Neural cell (in vitro differentiated cells): ENCODE measurements at regions not wholly inside any gene's neighbourhood (a gene's known extent, or its start where the extent isn't known, plus 50 kb on each side); places are given as distances from the start of the nearest gene placed in this dataset.

Experiments used
- H2AFZ ChIP-seq: fragments of 200-600, 300-800 bp; sonication (generic), shearing (Covaris generic); 2 replicates; pipeline ENCODE4 v1.6.0; 2014; ENCODE audit warnings: low read depth, mild to moderate bottlenecking, antibody characterized with exemption, low read length, moderate library complexity
- H3F3A ChIP-seq: fragments of 200-600 bp; shearing (Covaris generic); 2 replicates; pipeline ENCODE4 v1.6.1; 2016; ENCODE audit warnings: mild to moderate bottlenecking, moderate library complexity, mixed read lengths, antibody characterized with exemption, low read length; ENCODE audit not compliant: insufficient read depth, poor library complexity, severe bottlenecking
- H3K27ac ChIP-seq: fragments of 200-600, 300-800 bp; sonication (generic), shearing (Covaris generic); 2 replicates; pipeline ENCODE4 v1.5.1; 2014; ENCODE audit warnings: mild to moderate bottlenecking, low read length, moderate library complexity
- H3K27me3 ChIP-seq: fragments of 300-800, 200-600 bp; sonication (generic), shearing (Covaris generic); 2 replicates; pipeline ENCODE4 v1.6.0; 2014; ENCODE audit warnings: mild to moderate bottlenecking, low read depth, low read length, moderate library complexity; ENCODE audit not compliant: insufficient read depth
- H3K36me3 ChIP-seq: fragments of 300-800, 200-600 bp; sonication (generic), shearing (Covaris generic); 2 replicates; pipeline ENCODE4 v1.5.1; 2014; ENCODE audit warnings: mild to moderate bottlenecking, antibody characterized with exemption, low read length, moderate library complexity; ENCODE audit not compliant: insufficient read depth
- H3K4me2 ChIP-seq: fragments of 300-800, 200-600 bp; sonication (generic), shearing (Covaris generic); 2 replicates; pipeline ENCODE4 v1.6.0; 2014; ENCODE audit warnings: mild to moderate bottlenecking, low read length
- H3K4me3 ChIP-seq: fragments of 300-800, 200-600 bp; sonication (generic), shearing (Covaris generic); 2 replicates; pipeline ENCODE4 v1.5.1; 2014; ENCODE audit warnings: mild to moderate bottlenecking, low read length, moderate library complexity
- H3K79me2 ChIP-seq: fragments of 200-600 bp; shearing (Covaris generic); replicated peaks from 2 replicates; pipeline ENCODE4 v1.6.0; 2014; ENCODE audit warnings: mild to moderate bottlenecking, low read length, moderate library complexity; ENCODE audit not compliant: insufficient read depth
- H3K9ac ChIP-seq: fragments of 300-800, 200-600 bp; sonication (generic), shearing (Covaris generic); 2 replicates; pipeline ENCODE4 v1.6.1; 2016; ENCODE audit warnings: mild to moderate bottlenecking, low read length, mixed read lengths
- H3K9me2 ChIP-seq: fragments of 200-600 bp; shearing (Covaris generic); 2 replicates; pipeline ENCODE4 v1.6.1; 2016; ENCODE audit warnings: mild to moderate bottlenecking, low read length, mixed read lengths; ENCODE audit not compliant: insufficient read depth
- H3K9me3 ChIP-seq: fragments of 200-600, 300-800 bp; sonication (generic), shearing (Covaris generic); 2 replicates; pipeline ENCODE4 v1.6.1; 2016; ENCODE audit warnings: mild to moderate bottlenecking, mixed run types, low read length, moderate library complexity, mixed read lengths
- H4K20me1 ChIP-seq: fragments of 200-600 bp; shearing (Covaris generic); 2 replicates; pipeline ENCODE4 v1.6.1; 2016; ENCODE audit warnings: mild to moderate bottlenecking, mixed run types; ENCODE audit not compliant: insufficient read depth
- CTCF ChIP-seq: fragments of 450-650 bp; IDR thresholded peaks from 2 replicates; pipeline ENCODE4 v1.5.1; 2014; ENCODE audit warnings: antibody characterized with exemption, mild to moderate bottlenecking, moderate library complexity; ENCODE audit not compliant: poor library complexity, severe bottlenecking
- EP300 ChIP-seq: fragments of 450-650 bp; conservative IDR thresholded peaks from 2 replicates; pipeline ENCODE4 v1.6.1; 2014; ENCODE audit warnings: antibody characterized with exemption, mild to moderate bottlenecking, moderate library complexity; ENCODE audit not compliant: poor library complexity, severe bottlenecking
- EZH2 ChIP-seq: fragments of 200-600, 300-800 bp; shearing (Covaris generic), sonication (generic); IDR thresholded peaks from 2 replicates; pipeline ENCODE4 v1.6.1; 2014; ENCODE audit warnings: antibody characterized with exemption, low read length, borderline replicate concordance, mild to moderate bottlenecking; ENCODE audit not compliant: insufficient read depth, poor library complexity, severe bottlenecking
- MXI1 ChIP-seq: fragments of 450-650 bp; conservative IDR thresholded peaks from 2 replicates; pipeline ENCODE4 v1.6.1; 2014; ENCODE audit warnings: antibody characterized with exemption, mild to moderate bottlenecking; ENCODE audit not compliant: poor library complexity, severe bottlenecking
- POLR2AphosphoS5 ChIP-seq: IDR thresholded peaks from 2 replicates; pipeline ENCODE4 v1.6.1; 2012
- RAD21 ChIP-seq: fragments of 450-650 bp; conservative IDR thresholded peaks from 2 replicates; pipeline ENCODE4 v1.6.1; 2014; ENCODE audit warnings: antibody characterized with exemption, mild to moderate bottlenecking, moderate library complexity
- REST ChIP-seq: IDR thresholded peaks from 2 replicates; pipeline ENCODE4 v1.6.1; 2012; ENCODE audit warnings: borderline replicate concordance
- SMC3 ChIP-seq: fragments of 450-650 bp; conservative IDR thresholded peaks from 2 replicates; pipeline ENCODE4 v1.6.1; 2014; ENCODE audit warnings: antibody characterized with exemption, mild to moderate bottlenecking, moderate library complexity; ENCODE audit not compliant: poor library complexity
- TAF1 ChIP-seq: IDR thresholded peaks from 2 replicates; pipeline ENCODE4 v1.6.1; 2012; ENCODE audit warnings: low read depth

- TF ChIP-seq EP300 (no peak), SMC3 (no peak), EZH2 (no peak), MXI1 (no peak), RAD21 (no peak), POLR2AphosphoS5 (no peak)
- Histone ChIP-seq H3K9me2 (no peaks in the 10 kb centered on the region), H2AFZ (no peak overlapping the region), H3K27ac (no peak overlapping the region), H3K27me3 (peaks cover 4% of the 10 kb centered on the region), H3K9ac (no peak overlapping the region), H3K36me3 (no peaks in the 10 kb centered on the region), H3F3A (no peaks in the 10 kb centered on the region), H3K4me2 (no peak overlapping the region), H4K20me1 (no peaks in the 10 kb centered on the region), H3K9me3 (no peaks in the 10 kb centered on the region), H3K79me2 (no peaks in the 10 kb centered on the region), H3K4me3 (no peak overlapping the region)
Measured at GRCh38 chr10:123409426-123409825, 255.2 kb downstream of the BUB3 start.

- no peaks in the 10 kb centered on the region for H3F3A ChIP-seq
Measured at GRCh38 chr10:123409884-123410283, 255.7 kb downstream of the BUB3 start.

GRCh38 chr10:123413353-123413752, 252.8 kb upstream of the GPR26 start:
- H3K9me2 ChIP-seq = no peaks in the 10 kb centered on the region
- H4K20me1 ChIP-seq = no peaks in the 10 kb centered on the region
- no peak for TF ChIP-seq POLR2AphosphoS5
- no peak for TF ChIP-seq CTCF
- no peak for TF ChIP-seq EP300
- no peak for TF ChIP-seq REST
- no peak for TF ChIP-seq RAD21
- TF ChIP-seq SMC3 = no peak
- TF ChIP-seq EZH2 = no peak
- no peak for TF ChIP-seq TAF1
- no peak for TF ChIP-seq MXI1
- no peak overlapping the region for H3K9ac ChIP-seq
- no peak overlapping the region for H3K4me3 ChIP-seq
- H3F3A ChIP-seq = no peaks in the 10 kb centered on the region
- no peaks in the 10 kb centered on the region for H3K79me2 ChIP-seq
- H2AFZ ChIP-seq = no peak overlapping the region
- H3K27me3 ChIP-seq = peaks cover 4% of the 10 kb centered on the region
- H3K27ac ChIP-seq = no peak overlapping the region
- no peak overlapping the region for H3K4me2 ChIP-seq
- no peaks in the 10 kb centered on the region for H3K36me3 ChIP-seq
- H3K9me3 ChIP-seq = no peaks in the 10 kb centered on the region

More at GRCh38 chr10:123409884-123410283, 255.7 kb downstream of the BUB3 start:
- H3K9me3 ChIP-seq = no peaks in the 10 kb centered on the region
- H2AFZ ChIP-seq = no peak overlapping the region
- H3K9me2 ChIP-seq = no peaks in the 10 kb centered on the region
- no peak overlapping the region for H3K4me2 ChIP-seq
- H3K27me3 ChIP-seq = peaks cover 4% of the 10 kb centered on the region
- H3K79me2 ChIP-seq = no peaks in the 10 kb centered on the region
- no peak overlapping the region for H3K9ac ChIP-seq
- H4K20me1 ChIP-seq = no peaks in the 10 kb centered on the region
- no peak overlapping the region for H3K27ac ChIP-seq
- H3K36me3 ChIP-seq = no peaks in the 10 kb centered on the region
- TF ChIP-seq RAD21 = no peak
- no peak overlapping the region for H3K4me3 ChIP-seq
